ENCODE measurements at regions not wholly inside any gene's neighbourhood (a gene's known extent, or its start where the extent isn't known, plus 50 kb on each side); places are given as distances from the start of the nearest gene placed in this dataset.
A peak's percentile ranks its signal among the peaks of the same experiment; 100 is the strongest.
"Not testable (repeated sequence)": the region's sequence is repeated elsewhere in the genome, so short reads cannot be mapped to it uniquely, and the experiment has no call there.

- DNase-seq = not testable (repeated sequence)
Observed at GRCh38 chr21:6561168-6561567, 3960.2 kb upstream of the TPTE start.

- not testable (repeated sequence) for DNase-seq
Observed at GRCh38 chr21:6561578-6561977, 3959.8 kb upstream of the TPTE start.

GRCh38 chr21:6564543-6565166 lies 3956.7 kb upstream of the TPTE start:
- not testable (repeated sequence) for DNase-seq

GRCh38 chr21:6565190-6566094 lies 3955.9 kb upstream of the TPTE start:
- DNase-seq = peak; percentile 34 to 56 (median 50)

- DNase-seq = not testable (repeated sequence)
Observed at GRCh38 chr21:6567542-6567941, 3953.8 kb upstream of the TPTE start.

GRCh38 chr21:6569152-6569551 lies 3952.2 kb upstream of the TPTE start:
- DNase-seq = not testable (repeated sequence)

- DNase-seq = not testable (repeated sequence)
Observed at GRCh38 chr21:6569587-6570392, 3951.6 kb upstream of the TPTE start.

- DNase-seq = not testable (repeated sequence)
Observed at GRCh38 chr21:6570700-6571368, 3950.5 kb upstream of the TPTE start.

- DNase-seq = not testable (repeated sequence)
Observed at GRCh38 chr21:6573576-6573975, 3947.8 kb upstream of the TPTE start.

- not testable (repeated sequence) for DNase-seq
Observed at GRCh38 chr21:6579801-6580200, 3941.6 kb upstream of the TPTE start.
